ENCODE measurements at regions not wholly inside any gene's neighbourhood (a gene's known extent, or its start where the extent isn't known, plus 50 kb on each side); places are given as distances from the start of the nearest gene placed in this dataset.

- no peak for TF ChIP-seq CTCF (conservative IDR thresholded peaks at IDR 0.05; ENCODE audit: low read depth, low read length)
- no peak for DNase-seq (ENCODE audit: low read depth)
Measured at GRCh38 chr4:124055336-124055735, 657.2 kb downstream of the ANKRD50 start.

GRCh38 chr4:124055896-124056295, 656.6 kb downstream of the ANKRD50 start:
- no peak for DNase-seq (ENCODE audit: low read depth)
- TF ChIP-seq CTCF (conservative IDR thresholded peaks at IDR 0.05; ENCODE audit: low read depth, low read length), result no peak
- no peak overlapping the region for H3K4me3 ChIP-seq (ENCODE audit: low read length)

More at GRCh38 chr4:124055336-124055735, 657.2 kb downstream of the ANKRD50 start:
- no peak overlapping the region for H3K4me3 ChIP-seq (ENCODE audit: low read length)

- no peak for DNase-seq (ENCODE audit: low read depth)
- no peak for TF ChIP-seq CTCF (conservative IDR thresholded peaks at IDR 0.05; ENCODE audit: low read depth, low read length)
- no peak overlapping the region for H3K4me3 ChIP-seq (ENCODE audit: low read length)
Measured at GRCh38 chr4:124060261-124060918, 652.1 kb downstream of the ANKRD50 start.

GRCh38 chr4:124061413-124061812, 651.1 kb downstream of the ANKRD50 start:
- no peak overlapping the region for H3K4me3 ChIP-seq (ENCODE audit: low read length)
- TF ChIP-seq CTCF (conservative IDR thresholded peaks at IDR 0.05; ENCODE audit: low read depth, low read length), result no peak
- DNase-seq (ENCODE audit: low read depth), result peak; percentile 56

- DNase-seq (ENCODE audit: low read depth), result no peak
- H3K4me3 ChIP-seq (ENCODE audit: low read length), result no peak overlapping the region
- TF ChIP-seq CTCF (conservative IDR thresholded peaks at IDR 0.05; ENCODE audit: low read depth, low read length), result no peak
Measured at GRCh38 chr4:124065422-124065821, 647.1 kb downstream of the ANKRD50 start.

GRCh38 chr4:124065936-124066335, 646.6 kb downstream of the ANKRD50 start:
- no peak for TF ChIP-seq CTCF (conservative IDR thresholded peaks at IDR 0.05; ENCODE audit: low read depth, low read length)
- DNase-seq (ENCODE audit: low read depth), result no peak
- H3K4me3 ChIP-seq (ENCODE audit: low read length), result no peak overlapping the region

- DNase-seq (ENCODE audit: low read depth), result no peak
- no peak for TF ChIP-seq CTCF (conservative IDR thresholded peaks at IDR 0.05; ENCODE audit: low read depth, low read length)
- no peak overlapping the region for H3K4me3 ChIP-seq (ENCODE audit: low read length)
Measured at GRCh38 chr4:124066595-124066994, 645.9 kb downstream of the ANKRD50 start.
